GM23338 (cell line): ENCODE measurements at regions not wholly inside any gene's neighbourhood (a gene's known extent, or its start where the extent isn't known, plus 50 kb on each side); places are given as distances from the start of the nearest gene placed in this dataset.

Experiments used
- ATAC-seq: fragments of 200-7000 bp; cut with Tn5 transposase; 3 replicates; pipeline ENCODE4 v1.9.1; 2020
- DNase-seq: peaks from one replicate; pipeline ENCODE4 v3.0.0-alpha.2; 2015; ENCODE audit warnings: low spot score
- H2AFZ ChIP-seq: fragments of 200-600 bp; sonication (generic); 2 replicates; pipeline ENCODE4 v1.8.0; 2016; ENCODE audit warnings: antibody characterized with exemption, mild to moderate bottlenecking, moderate library complexity
- H3F3A ChIP-seq: fragments of 200-600 bp; sonication (generic); replicated peaks from 2 replicates; pipeline ENCODE4 v1.8.0; 2017; ENCODE audit warnings: antibody characterized with exemption, mixed run types, low read depth
- H3K27ac ChIP-seq: fragments of 200-600 bp; sonication (generic); 2 replicates; pipeline ENCODE4 v1.6.1; 2016; ENCODE audit warnings: low read depth
- H3K27me3 ChIP-seq: fragments of 200-600 bp; sonication (generic); 2 replicates; pipeline ENCODE4 v1.8.0; 2016; ENCODE audit warnings: mild to moderate bottlenecking, mixed run types, moderate library complexity; ENCODE audit not compliant: insufficient read depth
- H3K36me3 ChIP-seq: fragments of 200-600 bp; sonication (generic); 2 replicates; pipeline ENCODE4 v1.8.0; 2016; ENCODE audit warnings: mild to moderate bottlenecking; ENCODE audit not compliant: insufficient read depth
- H3K4me1 ChIP-seq: fragments of 200-600 bp; sonication (generic); 2 replicates; pipeline ENCODE4 v1.8.0; 2016; ENCODE audit warnings: mild to moderate bottlenecking, moderate library complexity; ENCODE audit not compliant: insufficient read depth
- H3K4me2 ChIP-seq: fragments of 200-600 bp; sonication (generic); 2 replicates; pipeline ENCODE4 v1.7.1; 2017; ENCODE audit warnings: mixed run types
- H3K4me3 ChIP-seq: fragments of 200-600 bp; sonication (generic); 2 replicates; pipeline ENCODE4 v1.6.1; 2016; ENCODE audit warnings: mixed run types
- H3K79me2 ChIP-seq: fragments of 200-600 bp; sonication (generic); replicated peaks from 2 replicates; pipeline ENCODE4 v1.8.0; 2017; ENCODE audit warnings: mild to moderate bottlenecking; ENCODE audit not compliant: insufficient read depth
- H3K9me2 ChIP-seq: fragments of 200-600 bp; sonication (generic); 2 replicates; pipeline ENCODE4 v1.8.0; 2017; ENCODE audit not compliant: insufficient read depth
- H4K20me1 ChIP-seq: fragments of 200-600 bp; sonication (generic); replicated peaks from 2 replicates; pipeline ENCODE4 v1.8.0; 2017; ENCODE audit warnings: mild to moderate bottlenecking; ENCODE audit not compliant: insufficient read depth
- H3K27ac Mint-ChIP-seq: 2 replicates; pipeline ENCODE4 v1.8.0; 2020; ENCODE audit warnings: inconsistent platforms, mild to moderate bottlenecking, moderate library complexity, mixed read lengths
- H3K27me3 Mint-ChIP-seq: 3 replicates; pipeline ENCODE4 v1.8.0; 2022; ENCODE audit warnings: low read depth, mild to moderate bottlenecking, moderate library complexity, mixed read lengths, inconsistent platforms; ENCODE audit not compliant: insufficient read depth, poor library complexity
- H3K36me3 Mint-ChIP-seq: 3 replicates; pipeline ENCODE4 v1.8.0; 2021; ENCODE audit warnings: low read depth, mild to moderate bottlenecking, inconsistent platforms, moderate library complexity, mixed read lengths
- H3K4me1 Mint-ChIP-seq: 3 replicates; pipeline ENCODE4 v1.8.0; 2020; ENCODE audit warnings: mild to moderate bottlenecking, inconsistent platforms, mixed read lengths
- H3K4me3 Mint-ChIP-seq: 3 replicates; pipeline ENCODE4 v1.8.0; 2021; ENCODE audit warnings: moderate library complexity, mild to moderate bottlenecking, inconsistent platforms, mixed read lengths
- H3K9me3 Mint-ChIP-seq: 3 replicates; pipeline ENCODE4 v1.8.0; 2020; ENCODE audit warnings: moderate library complexity, mild to moderate bottlenecking, inconsistent platforms, mixed read lengths
- CREB1 ChIP-seq: fragments of 250-450 bp; sonication (Bioruptor Pico); IDR thresholded peaks from 2 replicates; pipeline ENCODE4 v1.5.0; 2020; ENCODE audit warnings: low read depth, mild to moderate bottlenecking, moderate library complexity
- NANOG ChIP-seq: IDR thresholded peaks from 2 replicates; pipeline ENCODE4 v1.6.1; 2016; ENCODE audit warnings: antibody characterized with exemption, borderline replicate concordance
- REST ChIP-seq: IDR thresholded peaks from one replicate; pipeline ENCODE4 v1.6.1; 2018; ENCODE audit warnings: antibody characterized with exemption; ENCODE audit not compliant: unreplicated experiment
- STAT1 ChIP-seq: IDR thresholded peaks from one replicate; pipeline ENCODE4 v1.6.1; 2016; ENCODE audit warnings: antibody characterized with exemption; ENCODE audit not compliant: unreplicated experiment
- ZNF114 ChIP-seq: fragments of 250-450 bp; sonication (Bioruptor Pico); IDR thresholded peaks from 2 replicates; pipeline ENCODE4 v1.5.0; 2020; ENCODE audit warnings: mild to moderate bottlenecking, moderate library complexity
- ZNF331 ChIP-seq: fragments of 250-450 bp; sonication (Bioruptor Pico); IDR thresholded peaks from 2 replicates; pipeline ENCODE4 v1.5.0; 2020; ENCODE audit warnings: low read depth, mild to moderate bottlenecking, moderate library complexity
- ZNF462 ChIP-seq: fragments of 250-450 bp; sonication (Bioruptor Pico); IDR thresholded peaks from 2 replicates; pipeline ENCODE4 v1.5.0; 2020; ENCODE audit warnings: mild to moderate bottlenecking, moderate library complexity

GRCh38 chr4:187124331-187124730 lies 400.7 kb upstream of the FAT1 start (continued):
- no peak for TF ChIP-seq ZNF462 (CRISPR knock-in tag)

- no peak overlapping the region for H3K4me3 Mint-ChIP-seq
- TF ChIP-seq STAT1 (no peak), REST (no peak), ZNF331 (no peak), NANOG (no peak), ZNF462 (CRISPR knock-in tag) (no peak), CREB1 (CRISPR knock-in tag) (no peak), ZNF114 (no peak)
Observed at GRCh38 chr4:187125062-187125461, 401.4 kb upstream of the FAT1 start.

More at GRCh38 chr4:187125062-187125461, 401.4 kb upstream of the FAT1 start:
- Histone ChIP-seq H3K4me3 (no peak overlapping the region), H3K4me2 (no peak overlapping the region), H4K20me1 (no peaks in the 10 kb centered on the region), H3K36me3 (no peaks in the 10 kb centered on the region), H3K27me3 (no peaks in the 10 kb centered on the region), H3K79me2 (no peaks in the 10 kb centered on the region), H3K4me1 (no peaks in the 10 kb centered on the region), H3K27ac (no peak overlapping the region), H3F3A (no peaks in the 10 kb centered on the region), H2AFZ (no peak overlapping the region), H3K9me2 (no peaks in the 10 kb centered on the region)
- Mint-ChIP-seq H3K9me3 (no peaks in the 10 kb centered on the region), H3K4me1 (no peaks in the 10 kb centered on the region), H3K27me3 (no peaks in the 10 kb centered on the region), H3K36me3 (no peaks in the 10 kb centered on the region), H3K27ac (no peak overlapping the region)
- ATAC-seq: no peak
- DNase-seq: no peak
